ELR (cell line): ENCODE measurements at regions not wholly inside any gene's neighbourhood (a gene's known extent, or its start where the extent isn't known, plus 50 kb on each side); places are given as distances from the start of the nearest gene placed in this dataset.
"Not testable (repeated sequence)": the region's sequence is repeated elsewhere in the genome, so short reads cannot be mapped to it uniquely, and the experiment has no call there.

ENCODE experiments used
- DNase-seq: peaks from one replicate; pipeline ENCODE4 v3.0.0-alpha.2; 2015; ENCODE audit warnings: low read depth

- no peak for DNase-seq
Measured at GRCh38 chr5:91243286-91243685, 139.8 kb downstream of the ARRDC3 start.

DNA sequence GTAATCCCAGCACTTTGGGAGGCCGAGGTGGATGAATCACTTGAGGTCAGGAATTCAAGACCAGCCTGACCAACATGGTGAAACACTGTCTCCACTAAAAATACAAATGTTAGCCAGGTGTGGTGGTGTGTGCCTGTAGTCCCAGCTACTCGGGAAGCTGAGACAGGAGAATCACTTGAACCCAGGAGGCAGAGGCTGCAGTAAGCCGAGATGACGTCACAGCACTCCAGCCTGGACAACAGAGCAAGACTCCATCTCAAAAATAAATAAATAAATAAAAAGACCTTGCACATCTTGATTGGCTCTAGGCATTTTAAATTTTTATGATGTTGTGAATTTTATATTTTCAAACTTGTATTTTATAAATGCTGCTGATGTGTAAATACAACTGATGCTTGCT, 141.7 kb downstream of the ARRDC3 start:
- not testable (repeated sequence) for DNase-seq

- DNase-seq = no peak
Measured at GRCh38 chr5:91240175-91240574, 142.9 kb downstream of the ARRDC3 start.

- DNase-seq = no peak
Measured at GRCh38 chr5:91235271-91235694, 147.8 kb downstream of the ARRDC3 start.

DNA sequence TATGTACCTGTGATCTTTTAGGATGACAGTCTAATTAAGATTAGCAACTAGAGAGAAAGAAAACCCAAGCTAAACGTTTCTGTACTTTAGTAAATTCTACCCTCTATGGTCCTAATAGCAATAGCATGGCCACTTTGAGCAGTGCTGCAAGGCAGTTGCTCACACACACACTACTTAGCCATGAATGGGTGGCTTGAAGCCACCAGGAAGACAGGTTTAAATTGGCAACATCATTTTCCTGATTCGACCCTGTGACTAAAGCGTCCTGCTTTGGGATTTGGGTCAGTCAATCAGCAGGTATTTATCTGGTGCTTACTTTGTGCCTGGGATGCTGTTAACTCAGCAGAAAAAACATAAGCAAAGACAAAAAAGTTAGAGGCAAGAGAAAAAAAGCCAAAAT, 150.6 kb downstream of the ARRDC3 start:
- DNase-seq = no peak

- DNase-seq = no peak
Measured at GRCh38 chr5:91229031-91229727, 153.9 kb downstream of the ARRDC3 start.

GRCh38 chr5:91228188-91228587, 154.9 kb downstream of the ARRDC3 start:
- DNase-seq = no peak

DNA sequence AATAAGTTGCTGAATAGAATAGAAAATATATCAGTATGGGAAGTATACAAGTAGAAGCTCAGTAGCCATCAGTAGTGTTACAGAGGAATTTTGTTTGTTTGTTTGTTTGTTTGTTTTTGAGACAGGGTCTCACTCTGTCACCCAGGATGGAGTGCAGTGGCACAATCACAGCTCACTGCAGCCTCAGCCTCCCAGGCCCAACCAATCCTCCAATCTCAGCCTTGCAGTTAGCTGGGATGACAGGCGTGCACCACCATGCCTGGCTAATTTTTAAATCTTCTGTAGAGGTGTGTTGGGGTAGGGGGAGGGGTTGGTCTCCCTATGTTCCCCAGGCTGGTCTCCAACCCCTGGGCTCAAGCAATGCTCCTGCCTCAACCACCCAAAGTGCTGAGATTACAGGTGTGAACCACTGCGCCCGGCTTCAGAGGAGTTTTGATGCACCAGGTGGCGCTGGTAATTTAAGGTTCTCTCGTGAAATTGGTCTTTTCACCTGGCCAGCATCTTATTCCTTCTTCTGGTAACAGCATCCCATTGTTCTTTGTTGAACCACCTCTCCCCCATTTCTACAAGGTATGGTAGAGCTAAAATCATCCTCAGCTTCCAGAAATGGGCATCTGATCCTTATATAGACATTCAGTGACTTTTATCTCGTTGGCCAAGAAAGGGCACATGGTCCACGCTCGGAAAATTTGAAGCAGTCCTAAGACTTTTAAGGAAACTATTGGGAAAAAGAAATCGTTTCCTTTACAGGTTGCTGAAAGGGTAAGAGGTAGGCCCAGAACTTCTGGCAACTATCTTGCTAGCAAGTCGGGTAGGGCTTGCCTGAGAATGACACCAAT, 157.1 kb downstream of the ARRDC3 start:
- peak; percentile 51 for DNase-seq

DNA sequence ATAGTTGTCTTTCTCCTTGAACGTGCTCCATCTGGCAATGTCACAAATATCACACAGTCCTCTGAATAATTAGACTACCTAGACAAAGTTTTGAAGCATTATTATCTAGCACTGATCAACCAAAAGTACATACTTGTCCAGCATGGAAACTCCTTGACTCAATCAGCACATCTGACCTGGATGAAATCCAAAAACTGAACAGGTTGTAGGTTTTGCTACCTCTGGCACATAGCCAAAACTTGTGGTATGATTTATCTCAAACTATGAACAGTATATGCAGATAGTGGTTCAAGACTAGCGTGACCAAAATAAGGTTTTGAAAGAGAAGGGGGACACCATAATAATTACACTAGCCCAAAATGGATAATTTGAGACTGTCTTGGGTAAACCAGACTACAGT, 158.1 kb downstream of the ARRDC3 start:
- no peak for DNase-seq

DNA sequence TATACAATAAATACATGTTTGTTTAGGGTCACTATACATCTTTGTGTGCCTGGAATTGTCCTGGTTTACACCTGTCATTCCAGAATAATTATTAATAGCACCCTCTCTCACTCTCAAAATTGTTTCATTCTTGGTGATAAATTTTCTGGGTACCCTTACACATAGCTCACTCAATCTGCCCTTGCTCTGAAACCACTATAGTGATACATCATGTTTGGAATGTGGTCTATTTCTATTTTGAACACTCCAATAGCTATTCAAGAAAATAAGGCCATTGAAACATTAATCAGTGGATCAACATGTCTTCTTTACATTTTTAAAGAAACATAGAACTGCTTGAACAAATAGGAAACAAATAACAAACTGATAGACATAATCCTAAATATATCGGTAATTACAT, 158.7 kb downstream of the ARRDC3 start:
- peak; percentile 50 for DNase-seq

GRCh38 chr5:91223886-91224285, 159.2 kb downstream of the ARRDC3 start:
- peak; percentile 37 for DNase-seq

- DNase-seq = no peak
Measured at GRCh38 chr5:91222482-91222881, 160.6 kb downstream of the ARRDC3 start.

GRCh38 chr5:91221917-91222316, 161.2 kb downstream of the ARRDC3 start:
- DNase-seq = no peak

- DNase-seq = peak; percentile 49
Measured at GRCh38 chr5:91219803-91220371, 163.2 kb downstream of the ARRDC3 start.

GRCh38 chr5:91219091-91219802, 163.9 kb downstream of the ARRDC3 start:
- DNase-seq = peak; percentile 12

- no peak for DNase-seq
Measured at GRCh38 chr5:91217859-91218258, 165.3 kb downstream of the ARRDC3 start.

GRCh38 chr5:91214571-91214970, 168.5 kb downstream of the ARRDC3 start:
- no peak for DNase-seq
